A673 (cell line): ENCODE measurements at regions not wholly inside any gene's neighbourhood (a gene's known extent, or its start where the extent isn't known, plus 50 kb on each side); places are given as distances from the start of the nearest gene placed in this dataset.

Source experiments
- BruUV-seq: library from RNA; stranded (reverse); fragments of 400-500 nt; replicated peaks from 2 replicates; lab custom pipeline; 2021; lab: Mats Ljungman, UMichigan
- CTCF ChIA-PET: fragments of 300-600 bp; sonication (Branson Sonifier 250); formaldehyde crosslinking; loops from one replicate; lab custom pipeline; 2022; ENCODE audit warnings: antibody characterized with exemption; lab: Charles Lee
- POLR2A ChIA-PET: fragments of 300-600 bp; sonication (Branson Sonifier 250); formaldehyde crosslinking; loops from one replicate; lab custom pipeline; 2022; ENCODE audit warnings: antibody characterized with exemption; ENCODE audit not compliant: low non-redundant PET; lab: Charles Lee
- DNase-seq: peaks from one replicate; pipeline ENCODE4 v3.0.0-alpha.2; 2015; ENCODE audit warnings: low spot score
- H3K27ac ChIP-seq: fragments of 200-600 bp; sonication (generic); 2 replicates; pipeline ENCODE4 v1.5.1; 2016; ENCODE audit warnings: mixed run types, low read depth, mild to moderate bottlenecking, mixed read lengths, antibody characterized with exemption, low read length; ENCODE audit not compliant: poor library complexity, severe bottlenecking
- H3K27me3 ChIP-seq: fragments of 200-600 bp; sonication (generic); replicated peaks from 2 replicates; pipeline ENCODE4 v1.6.1; 2017; ENCODE audit warnings: mixed run types, low read depth, mild to moderate bottlenecking, mixed read lengths, antibody characterized with exemption, low read length; ENCODE audit not compliant: insufficient read depth, poor library complexity
- H3K36me3 ChIP-seq: fragments of 200-600 bp; sonication (generic); 2 replicates; pipeline ENCODE4 v1.6.1; 2016; ENCODE audit warnings: mixed run types, mild to moderate bottlenecking, mixed read lengths, antibody characterized with exemption, low read length; ENCODE audit not compliant: insufficient read depth, poor library complexity, severe bottlenecking
- H3K4me1 ChIP-seq: fragments of 200-600 bp; sonication (generic); 2 replicates; pipeline ENCODE4 v1.6.1; 2017; ENCODE audit warnings: mixed run types, mild to moderate bottlenecking, mixed read lengths, antibody characterized with exemption, low read length; ENCODE audit not compliant: insufficient read depth, poor library complexity, severe bottlenecking
- H3K4me3 ChIP-seq: fragments of 200-600 bp; sonication (generic); 2 replicates; pipeline ENCODE4 v1.5.1; 2016; ENCODE audit warnings: low read depth, mixed run types, mild to moderate bottlenecking, mixed read lengths, low read length; ENCODE audit not compliant: poor library complexity, severe bottlenecking
- H3K9me3 ChIP-seq: fragments of 200-600 bp; sonication (generic); 2 replicates; pipeline ENCODE4 v1.6.1; 2016; ENCODE audit warnings: mixed run types, low read depth, mild to moderate bottlenecking, mixed read lengths, antibody characterized with exemption, low read length; ENCODE audit not compliant: poor library complexity, severe bottlenecking
- EZH2 ChIP-seq: fragments of 200-600 bp; sonication (generic); IDR thresholded peaks from 2 replicates; pipeline ENCODE4 v1.6.1; 2017; ENCODE audit warnings: borderline replicate concordance, low read depth, mild to moderate bottlenecking, mixed read lengths, antibody characterized with exemption, low read length; ENCODE audit not compliant: poor library complexity, severe bottlenecking
- intact Hi-C: fragments of 100-400 bp; cut with micrococcal nuclease; formaldehyde crosslinking; loops from one replicate; pipeline ENCODE4 v1.10.0; 2022; ENCODE audit not compliant: unreplicated experiment
- TF ChIP-seq, protein P1 (sequence below): fragments of 300-800, 200-600 bp; sonication (generic); conservative IDR thresholded peaks from 2 replicates; pipeline ENCODE4 v1.5.1; 2017; ENCODE audit warnings: low read depth, mild to moderate bottlenecking, antibody characterized with exemption, low read length, moderate library complexity, mixed read lengths

DNA sequence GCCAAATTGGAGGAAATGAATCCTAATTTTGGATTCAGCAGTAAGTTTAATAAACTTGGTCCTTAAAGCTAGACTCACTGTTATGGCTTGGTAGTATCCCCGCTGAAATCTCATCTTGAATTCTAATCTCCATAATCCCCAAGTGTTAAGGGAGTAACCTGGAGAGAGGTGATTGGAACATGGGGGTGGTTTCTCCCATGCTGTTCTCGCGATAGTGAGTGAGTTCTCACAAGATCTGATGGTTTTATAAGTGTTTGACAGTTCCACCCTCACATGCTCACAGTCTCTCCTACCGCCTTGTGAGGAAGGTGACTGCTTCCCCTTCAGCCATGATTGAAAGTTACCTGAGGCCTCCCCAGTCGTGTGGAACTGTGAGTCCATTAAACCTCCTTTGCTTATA is 824.5 kb upstream of the WWC1 start:
- H3K27ac ChIP-seq = no peak overlapping the region
- H3K4me1 ChIP-seq = no peaks in the 10 kb centered on the region
- H3K27me3 ChIP-seq = no peaks in the 10 kb centered on the region
- intact Hi-C loops = no loop called here
- TF ChIP-seq EZH2 = no peak
- TF ChIP-seq, protein P1, sequence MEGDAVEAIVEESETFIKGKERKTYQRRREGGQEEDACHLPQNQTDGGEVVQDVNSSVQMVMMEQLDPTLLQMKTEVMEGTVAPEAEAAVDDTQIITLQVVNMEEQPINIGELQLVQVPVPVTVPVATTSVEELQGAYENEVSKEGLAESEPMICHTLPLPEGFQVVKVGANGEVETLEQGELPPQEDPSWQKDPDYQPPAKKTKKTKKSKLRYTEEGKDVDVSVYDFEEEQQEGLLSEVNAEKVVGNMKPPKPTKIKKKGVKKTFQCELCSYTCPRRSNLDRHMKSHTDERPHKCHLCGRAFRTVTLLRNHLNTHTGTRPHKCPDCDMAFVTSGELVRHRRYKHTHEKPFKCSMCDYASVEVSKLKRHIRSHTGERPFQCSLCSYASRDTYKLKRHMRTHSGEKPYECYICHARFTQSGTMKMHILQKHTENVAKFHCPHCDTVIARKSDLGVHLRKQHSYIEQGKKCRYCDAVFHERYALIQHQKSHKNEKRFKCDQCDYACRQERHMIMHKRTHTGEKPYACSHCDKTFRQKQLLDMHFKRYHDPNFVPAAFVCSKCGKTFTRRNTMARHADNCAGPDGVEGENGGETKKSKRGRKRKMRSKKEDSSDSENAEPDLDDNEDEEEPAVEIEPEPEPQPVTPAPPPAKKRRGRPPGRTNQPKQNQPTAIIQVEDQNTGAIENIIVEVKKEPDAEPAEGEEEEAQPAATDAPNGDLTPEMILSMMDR = no peak
- no peak for DNase-seq
- no TSS peak for BruUV-seq
- H3K9me3 ChIP-seq = no peaks in the 10 kb centered on the region
- ChIA-PET POLR2A (no interaction called here), CTCF (no interaction called here)
- no peak overlapping the region for H3K4me3 ChIP-seq
- H3K36me3 ChIP-seq = no peaks in the 10 kb centered on the region

DNA sequence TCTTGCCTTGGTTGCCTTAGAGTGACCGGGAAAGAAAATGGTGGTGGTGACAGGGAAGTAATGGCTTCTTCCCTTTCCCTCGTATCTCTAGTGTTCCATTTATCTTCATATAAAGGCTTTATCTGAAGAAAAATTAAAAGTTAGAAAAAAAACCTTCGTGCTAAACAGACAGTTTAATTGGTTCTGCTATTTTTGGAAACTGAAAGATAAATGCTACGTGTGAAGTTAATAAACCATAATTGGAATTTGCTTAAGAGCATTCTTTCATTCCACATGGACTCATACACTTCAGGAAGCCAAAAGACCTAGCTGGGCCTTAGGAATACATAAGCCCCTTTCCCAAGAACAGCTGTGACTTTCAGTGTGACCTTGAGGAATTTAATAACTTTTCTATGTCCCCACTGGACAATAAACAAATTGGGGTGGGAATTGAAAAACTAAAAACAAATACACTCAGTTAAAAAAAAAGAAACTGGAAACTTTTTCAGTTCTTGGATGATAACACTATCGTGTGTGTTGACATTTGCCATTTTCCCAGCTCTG is 818.8 kb upstream of the WWC1 start:
- H3K9me3 ChIP-seq = no peaks in the 10 kb centered on the region
- no peak overlapping the region for H3K27ac ChIP-seq
- H3K36me3 ChIP-seq = no peaks in the 10 kb centered on the region
- ChIA-PET POLR2A (no interaction called here), CTCF (no interaction called here)
- H3K4me1 ChIP-seq = no peaks in the 10 kb centered on the region
- no peak for DNase-seq
- no peak overlapping the region for H3K4me3 ChIP-seq
- BruUV-seq = no TSS peak
- H3K27me3 ChIP-seq = no peaks in the 10 kb centered on the region
- intact Hi-C loops = loop anchor here (10.0 kb wide), 1 partner anchor 1452 kb away; no protein-coding TSS in a partner anchor
- TF ChIP-seq, protein P1 = no peak
- no peak for TF ChIP-seq EZH2

DNA sequence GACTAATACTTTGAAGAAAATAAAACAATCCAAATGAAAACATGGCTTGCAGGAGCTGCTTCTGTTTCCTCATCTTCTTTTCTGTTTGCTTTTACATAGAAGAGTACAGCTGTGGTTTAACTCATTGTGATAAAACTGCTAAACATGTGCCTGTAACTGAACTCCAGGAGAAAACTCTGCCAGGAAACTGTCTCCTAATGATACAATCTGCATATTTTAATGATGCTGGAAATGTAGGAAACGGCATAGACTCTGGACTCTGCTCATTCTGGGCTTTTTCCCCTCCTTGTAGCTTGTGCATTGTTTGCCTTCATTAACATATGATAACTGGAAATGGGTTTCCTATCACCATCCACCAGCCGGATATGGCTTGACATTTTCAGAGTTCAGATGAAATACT is 813.3 kb upstream of the WWC1 start:
- no peak for TF ChIP-seq EZH2
- TF ChIP-seq, protein P1 = no peak
- Histone ChIP-seq H3K36me3 (no peaks in the 10 kb centered on the region), H3K9me3 (no peaks in the 10 kb centered on the region), H3K27me3 (no peaks in the 10 kb centered on the region), H3K27ac (no peak overlapping the region), H3K4me1 (no peaks in the 10 kb centered on the region), H3K4me3 (no peak overlapping the region)
- DNase-seq = no peak
- intact Hi-C loops = loop anchor here (10.0 kb wide), 1 partner anchor 1447 kb away; no protein-coding TSS in a partner anchor
- POLR2A ChIA-PET = no interaction called here
- CTCF ChIA-PET = no interaction called here
- no TSS peak for BruUV-seq
